PC-9 (cell line): ENCODE measurements at regions not wholly inside any gene's neighbourhood (a gene's known extent, or its start where the extent isn't known, plus 50 kb on each side); places are given as distances from the start of the nearest gene placed in this dataset.

Experiments used
- CTCF ChIP-seq: fragments of 200-600 bp; sonication (generic); conservative IDR thresholded peaks from 2 replicates; pipeline ENCODE4 v1.6.1; 2017; ENCODE audit warnings: mixed run types, antibody characterized with exemption, mild to moderate bottlenecking, moderate library complexity
- EZH2 ChIP-seq: fragments of 200-600 bp; sonication (generic); IDR thresholded peaks from 2 replicates; pipeline ENCODE4 v1.8.0; 2017; ENCODE audit warnings: antibody characterized with exemption, low read depth

DNA sequence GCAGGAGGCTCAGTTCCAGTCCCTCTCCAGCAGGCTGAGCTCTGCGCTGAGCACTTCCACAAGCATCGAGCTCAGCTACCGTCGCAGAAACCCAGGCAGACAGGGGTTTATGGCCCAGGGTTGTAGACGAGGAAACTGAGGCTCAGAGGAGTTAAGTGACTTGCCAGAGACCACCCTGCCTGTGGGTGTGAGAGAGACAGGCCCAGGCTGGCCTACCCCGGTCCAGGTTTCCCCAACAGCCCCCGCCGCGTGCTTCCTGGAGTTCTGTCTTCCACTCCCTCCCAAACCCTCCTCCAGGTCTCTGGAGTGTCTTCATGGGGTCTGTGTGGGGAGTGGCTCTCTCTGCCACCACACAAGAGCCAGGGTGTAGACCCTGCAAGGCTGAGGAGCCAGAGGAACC is 615.9 kb downstream of the PTPRU start:
- TF ChIP-seq CTCF (no peak), EZH2 (no peak)
